ENCODE measurements at regions not wholly inside any gene's neighbourhood (a gene's known extent, or its start where the extent isn't known, plus 50 kb on each side); places are given as distances from the start of the nearest gene placed in this dataset.

GRCh38 chr14:54105898-54106297, 149.3 kb upstream of the BMP4 start:
- TF ChIP-seq CTCF (IDR thresholded peaks at IDR 0.05) = no peak
- no peaks in the 10 kb centered on the region for H3K9me3 ChIP-seq
- peaks cover 0 to 17% of the 10 kb centered on the region in 2 donors for H3K4me1 ChIP-seq
- no peak for DNase-seq (ENCODE audit: low spot score)
- H3K36me3 ChIP-seq = no peaks in the 10 kb centered on the region
- no peaks in the 10 kb centered on the region for H3K27me3 ChIP-seq
- H3K27ac ChIP-seq = no peak overlapping the region
- H3K4me3 ChIP-seq = no peak overlapping the region

- Histone ChIP-seq H3K4me3 (no peak overlapping the region), H3K36me3 (no peaks in the 10 kb centered on the region), H3K27ac (no peak overlapping the region), H3K9me3 (no peaks in the 10 kb centered on the region), H3K27me3 (no peaks in the 10 kb centered on the region), H3K4me1 (peaks cover 0 to 17% of the 10 kb centered on the region in 2 donors)
- TF ChIP-seq CTCF (IDR thresholded peaks at IDR 0.05) = no peak
- DNase-seq (ENCODE audit: low spot score) = no peak
These were observed 150.2 kb upstream of the BMP4 start for GRCh38 chr14:54106661-54107377.

GRCh38 chr14:54108481-54109471, 152.2 kb upstream of the BMP4 start:
- H3K9me3 ChIP-seq = no peaks in the 10 kb centered on the region
- H3K36me3 ChIP-seq = no peaks in the 10 kb centered on the region
- H3K27ac ChIP-seq = no peak overlapping the region
- no peak for DNase-seq (ENCODE audit: low spot score)
- H3K4me1 ChIP-seq = peaks cover 0 to 17% of the 10 kb centered on the region in 2 donors
- no peak overlapping the region for H3K4me3 ChIP-seq
- no peaks in the 10 kb centered on the region for H3K27me3 ChIP-seq
- no peak for TF ChIP-seq CTCF (IDR thresholded peaks at IDR 0.05)

GRCh38 chr14:54109521-54110120, 153.0 kb upstream of the BMP4 start:
- TF ChIP-seq CTCF (IDR thresholded peaks at IDR 0.05) = no peak
- Histone ChIP-seq H3K36me3 (no peaks in the 10 kb centered on the region), H3K27ac (no peak overlapping the region), H3K4me1 (peaks cover 0 to 17% of the 10 kb centered on the region in 2 donors), H3K4me3 (no peak overlapping the region), H3K9me3 (no peaks in the 10 kb centered on the region), H3K27me3 (no peaks in the 10 kb centered on the region)
- DNase-seq (ENCODE audit: low spot score) = no peak

- no peak for DNase-seq (ENCODE audit: low spot score)
- Histone ChIP-seq H3K27ac (no peak overlapping the region), H3K4me1 (no peaks in the 10 kb centered on the region), H3K9me3 (no peaks in the 10 kb centered on the region), H3K4me3 (no peak overlapping the region), H3K36me3 (no peaks in the 10 kb centered on the region), H3K27me3 (no peaks in the 10 kb centered on the region)
- TF ChIP-seq CTCF (IDR thresholded peaks at IDR 0.05) = no peak
These were observed 158.3 kb upstream of the BMP4 start for GRCh38 chr14:54114941-54115340.

Measured in right atrium auricular region (tissue), 2 donors.